Right atrium auricular region (tissue), 2 donors: ENCODE measurements at regions not wholly inside any gene's neighbourhood (a gene's known extent, or its start where the extent isn't known, plus 50 kb on each side); places are given as distances from the start of the nearest gene placed in this dataset.

Experiments
- DNase-seq: peaks from one replicate; pipeline ENCODE4 v3.0.0-alpha.2; 2019; ENCODE audit warnings: low spot score
- H3K27ac ChIP-seq, 2 donors: fragments of 200-600 bp; sonication (generic); 1 replicate in 1 of 2; 2 replicates in 1 of 2; pipeline ENCODE4 v1.5.1; 2016 to 2019
- H3K27me3 ChIP-seq, 2 donors: fragments of 200-600 bp; sonication (generic); one replicate each; pipeline versions ENCODE4 v1.5.1 to v1.6.0; 2017 to 2019
- H3K36me3 ChIP-seq: fragments of 200-600 bp; sonication (generic); one replicate; pipeline ENCODE4 v1.5.1; 2016
- H3K4me1 ChIP-seq, 2 donors: fragments of 200-600 bp; sonication (generic); one replicate each; pipeline versions ENCODE4 v1.5.1 to v1.6.0; 2017 to 2019
- H3K4me3 ChIP-seq, 2 donors: fragments of 200-600 bp; sonication (generic); 1 replicate in 1 of 2; 2 replicates in 1 of 2; pipeline ENCODE4 v1.5.1; 2017 to 2019; ENCODE audit warnings: mild to moderate bottlenecking in 1 of 2, moderate library complexity in 1 of 2
- H3K9me3 ChIP-seq, 2 donors: fragments of 200-600 bp; sonication (generic); one replicate each; pipeline ENCODE4 v1.5.1; 2019
- TF ChIP-seq, protein P1 (sequence below), 2 donors: fragments of 200-600 bp; sonication (generic); IDR thresholded peaks; one replicate each; pipeline ENCODE4 v1.5.1; 2019; ENCODE audit warnings: antibody characterized with exemption in 2 of 2

DNA sequence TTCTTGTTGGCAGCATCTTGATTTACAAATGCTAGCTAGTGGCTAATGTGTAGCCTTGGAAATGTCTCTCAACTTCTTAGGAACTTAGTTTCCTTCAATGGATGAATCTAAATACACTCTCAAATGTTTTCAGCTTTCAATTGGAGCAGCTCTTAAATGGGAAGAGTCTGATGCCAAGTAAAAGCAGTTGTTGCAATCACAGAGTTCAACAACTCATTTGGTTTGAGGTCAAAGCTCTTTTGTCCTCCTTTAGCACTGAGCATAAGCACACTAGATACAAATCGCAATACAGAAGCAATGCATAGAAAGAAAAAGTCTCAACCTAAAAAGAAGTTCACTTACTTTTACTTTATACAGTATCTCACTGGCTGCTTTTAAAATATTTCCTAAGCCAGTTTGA lies 986.1 kb upstream of the FLRT2 start:
- Histone ChIP-seq H3K9me3 (no peaks in the 10 kb centered on the region), H3K4me3 (no peak overlapping the region), H3K27ac (no peak overlapping the region), H3K27me3 (no peaks in the 10 kb centered on the region), H3K4me1 (no peaks in the 10 kb centered on the region), H3K36me3 (no peaks in the 10 kb centered on the region)
- TF ChIP-seq, protein P1, sequence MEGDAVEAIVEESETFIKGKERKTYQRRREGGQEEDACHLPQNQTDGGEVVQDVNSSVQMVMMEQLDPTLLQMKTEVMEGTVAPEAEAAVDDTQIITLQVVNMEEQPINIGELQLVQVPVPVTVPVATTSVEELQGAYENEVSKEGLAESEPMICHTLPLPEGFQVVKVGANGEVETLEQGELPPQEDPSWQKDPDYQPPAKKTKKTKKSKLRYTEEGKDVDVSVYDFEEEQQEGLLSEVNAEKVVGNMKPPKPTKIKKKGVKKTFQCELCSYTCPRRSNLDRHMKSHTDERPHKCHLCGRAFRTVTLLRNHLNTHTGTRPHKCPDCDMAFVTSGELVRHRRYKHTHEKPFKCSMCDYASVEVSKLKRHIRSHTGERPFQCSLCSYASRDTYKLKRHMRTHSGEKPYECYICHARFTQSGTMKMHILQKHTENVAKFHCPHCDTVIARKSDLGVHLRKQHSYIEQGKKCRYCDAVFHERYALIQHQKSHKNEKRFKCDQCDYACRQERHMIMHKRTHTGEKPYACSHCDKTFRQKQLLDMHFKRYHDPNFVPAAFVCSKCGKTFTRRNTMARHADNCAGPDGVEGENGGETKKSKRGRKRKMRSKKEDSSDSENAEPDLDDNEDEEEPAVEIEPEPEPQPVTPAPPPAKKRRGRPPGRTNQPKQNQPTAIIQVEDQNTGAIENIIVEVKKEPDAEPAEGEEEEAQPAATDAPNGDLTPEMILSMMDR (IDR thresholded peaks at IDR 0.05) = no peak
- no peak for DNase-seq

DNA sequence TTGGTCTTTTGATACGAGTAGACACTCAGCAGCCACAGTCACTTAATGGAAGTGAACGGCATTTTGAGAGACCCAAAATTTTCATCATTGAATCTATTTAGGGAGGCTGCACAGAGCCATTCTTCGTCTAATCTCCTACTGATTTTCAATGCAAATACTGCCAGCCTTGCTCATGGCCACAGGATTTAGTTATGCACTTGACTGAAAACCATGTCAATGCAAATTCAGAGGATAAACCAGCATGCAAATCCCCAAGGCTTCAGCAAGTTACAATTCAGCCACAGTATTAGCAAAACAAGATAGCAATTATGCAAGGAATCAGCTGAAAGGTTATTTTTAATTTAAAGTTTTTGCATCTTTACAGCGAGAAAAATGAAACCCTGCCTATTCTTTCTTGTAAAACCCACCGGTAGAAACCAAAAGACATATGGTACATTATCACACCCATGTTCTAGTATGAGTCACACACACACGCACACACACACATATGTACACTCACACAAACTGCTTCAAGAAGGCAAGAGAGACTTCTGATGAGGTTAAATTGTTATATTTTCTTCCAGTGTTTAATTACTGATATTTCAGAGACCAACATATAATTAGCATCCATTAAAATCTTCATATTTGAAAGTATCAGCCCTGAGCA lies 985.3 kb upstream of the FLRT2 start:
- H3K4me1 ChIP-seq = no peaks in the 10 kb centered on the region
- no peaks in the 10 kb centered on the region for H3K27me3 ChIP-seq
- no peaks in the 10 kb centered on the region for H3K36me3 ChIP-seq
- H3K4me3 ChIP-seq = no peak overlapping the region
- no peaks in the 10 kb centered on the region for H3K9me3 ChIP-seq
- H3K27ac ChIP-seq = no peak overlapping the region
- DNase-seq = no peak
- TF ChIP-seq, protein P1 (IDR thresholded peaks at IDR 0.05) = no peak

DNA sequence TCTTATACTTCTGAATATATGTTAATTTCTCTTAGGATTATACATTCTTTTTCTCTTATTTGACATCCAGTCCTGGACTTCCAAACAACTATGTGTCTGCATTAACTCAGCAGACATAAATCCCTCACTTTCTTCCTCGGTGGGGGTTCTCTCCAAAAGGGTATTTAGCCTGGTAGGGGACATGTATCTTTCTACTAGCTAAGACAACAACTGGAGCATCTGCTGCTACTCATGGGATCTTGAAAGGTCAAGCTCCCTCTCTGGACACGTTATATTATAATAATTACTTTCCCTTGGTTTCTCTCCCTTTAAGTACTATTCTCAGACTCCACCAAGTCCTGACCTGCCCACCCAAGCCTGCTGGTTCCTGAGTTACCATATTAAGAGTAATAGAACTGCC lies 983.7 kb upstream of the FLRT2 start:
- H3K27ac ChIP-seq = no peak overlapping the region
- H3K4me1 ChIP-seq = no peaks in the 10 kb centered on the region
- no peak overlapping the region for H3K4me3 ChIP-seq
- no peak for DNase-seq
- H3K36me3 ChIP-seq = no peaks in the 10 kb centered on the region
- TF ChIP-seq, protein P1 (IDR thresholded peaks at IDR 0.05) = no peak
- H3K27me3 ChIP-seq = no peaks in the 10 kb centered on the region
- no peaks in the 10 kb centered on the region for H3K9me3 ChIP-seq

DNA sequence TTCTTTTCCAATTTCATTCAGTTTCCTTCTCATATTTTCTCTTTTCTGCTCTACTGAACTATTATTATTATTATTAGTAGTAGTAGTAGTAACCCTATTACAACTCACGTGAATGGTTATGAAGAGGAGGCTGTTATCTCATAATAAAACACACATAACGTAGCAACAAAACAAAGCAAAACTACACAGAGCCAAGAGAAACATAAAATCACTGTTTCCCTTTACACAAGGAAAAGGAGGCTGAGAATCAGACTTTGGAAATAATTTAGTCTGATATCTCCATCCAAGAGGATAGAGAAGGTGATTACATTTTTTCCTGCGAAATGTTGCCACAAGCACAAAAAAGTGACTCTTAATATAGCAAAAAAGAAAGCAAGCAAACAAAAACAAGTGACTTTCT lies 975.8 kb upstream of the FLRT2 start:
- H3K36me3 ChIP-seq = no peaks in the 10 kb centered on the region
- H3K4me3 ChIP-seq = no peak overlapping the region
- H3K27me3 ChIP-seq = no peaks in the 10 kb centered on the region
- TF ChIP-seq, protein P1 (IDR thresholded peaks at IDR 0.05) = no peak
- H3K4me1 ChIP-seq = no peaks in the 10 kb centered on the region
- DNase-seq = no peak
- no peaks in the 10 kb centered on the region for H3K9me3 ChIP-seq
- no peak overlapping the region for H3K27ac ChIP-seq

DNA sequence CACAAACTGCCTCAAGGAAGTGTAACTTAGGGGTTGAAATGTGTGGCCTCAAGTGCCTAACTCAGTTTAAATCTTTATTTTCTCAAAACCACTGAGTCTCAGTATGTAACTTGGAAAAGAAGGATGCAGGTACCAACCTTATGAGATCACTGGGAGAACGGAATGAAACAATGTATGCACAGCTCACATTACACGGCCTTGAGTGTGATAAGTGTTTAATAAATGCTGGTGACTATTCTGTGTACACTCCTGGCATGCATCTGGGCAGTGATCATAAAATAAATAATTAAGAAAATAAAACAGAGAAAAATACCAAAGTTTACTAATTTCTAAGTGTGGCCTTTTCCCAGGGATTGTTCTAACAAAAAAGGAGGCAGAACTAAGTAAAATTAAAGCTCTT lies 974.5 kb upstream of the FLRT2 start:
- Histone ChIP-seq H3K4me3 (no peak overlapping the region), H3K4me1 (no peaks in the 10 kb centered on the region), H3K36me3 (no peaks in the 10 kb centered on the region), H3K9me3 (no peaks in the 10 kb centered on the region), H3K27ac (no peak overlapping the region), H3K27me3 (no peaks in the 10 kb centered on the region)
- TF ChIP-seq, protein P1 (IDR thresholded peaks at IDR 0.05) = no peak
- DNase-seq = no peak

DNA sequence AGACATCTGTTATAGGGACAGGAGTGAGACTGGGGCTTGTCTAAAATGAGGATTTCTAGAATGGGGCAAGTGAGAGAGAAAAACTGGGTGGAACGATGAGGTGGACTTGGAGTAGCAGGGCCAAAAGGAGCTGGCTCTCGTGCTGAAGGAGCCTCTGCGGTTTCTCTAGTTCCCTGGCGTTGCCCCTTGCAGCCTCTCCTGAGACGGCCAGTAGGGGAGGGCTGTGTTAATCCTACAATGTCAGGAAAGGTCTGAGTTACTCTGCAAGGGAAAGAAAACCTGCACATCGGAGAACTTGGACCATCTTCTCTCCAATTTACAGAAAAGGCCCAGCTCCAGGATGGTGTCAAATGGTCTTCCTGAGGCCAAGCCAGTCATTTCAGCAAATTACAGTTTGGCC lies 963.8 kb upstream of the FLRT2 start:
- H3K4me1 ChIP-seq = no peaks in the 10 kb centered on the region
- no peaks in the 10 kb centered on the region for H3K9me3 ChIP-seq
- H3K36me3 ChIP-seq = no peaks in the 10 kb centered on the region
- no peak for DNase-seq
- H3K27ac ChIP-seq = no peak overlapping the region
- TF ChIP-seq, protein P1 (IDR thresholded peaks at IDR 0.05) = no peak
- no peak overlapping the region for H3K4me3 ChIP-seq
- no peaks in the 10 kb centered on the region for H3K27me3 ChIP-seq
